ENCODE measurements at regions not wholly inside any gene's neighbourhood (a gene's known extent, or its start where the extent isn't known, plus 50 kb on each side); places are given as distances from the start of the nearest gene placed in this dataset.

DNA sequence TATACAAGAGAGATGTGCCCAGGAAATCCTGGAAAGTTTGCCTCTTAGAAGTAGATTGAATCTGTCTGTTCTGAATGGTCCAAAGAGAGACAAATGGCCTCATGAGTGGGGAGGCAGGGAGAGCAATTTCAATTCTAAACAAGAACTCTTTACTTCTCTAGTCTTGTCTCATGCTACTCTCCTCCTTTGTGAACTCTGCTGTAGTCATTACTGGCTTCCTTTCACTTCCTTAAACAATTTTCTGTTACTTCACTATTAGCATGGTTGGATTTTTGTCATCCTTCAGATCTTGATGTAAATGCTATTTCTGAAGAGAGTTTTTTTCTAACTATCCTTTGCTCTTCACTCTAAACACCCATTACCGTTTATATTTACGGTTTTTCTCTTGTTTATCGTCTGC lies 54.0 kb upstream of the GRIN3A start:
- TF ChIP-seq, protein P1, sequence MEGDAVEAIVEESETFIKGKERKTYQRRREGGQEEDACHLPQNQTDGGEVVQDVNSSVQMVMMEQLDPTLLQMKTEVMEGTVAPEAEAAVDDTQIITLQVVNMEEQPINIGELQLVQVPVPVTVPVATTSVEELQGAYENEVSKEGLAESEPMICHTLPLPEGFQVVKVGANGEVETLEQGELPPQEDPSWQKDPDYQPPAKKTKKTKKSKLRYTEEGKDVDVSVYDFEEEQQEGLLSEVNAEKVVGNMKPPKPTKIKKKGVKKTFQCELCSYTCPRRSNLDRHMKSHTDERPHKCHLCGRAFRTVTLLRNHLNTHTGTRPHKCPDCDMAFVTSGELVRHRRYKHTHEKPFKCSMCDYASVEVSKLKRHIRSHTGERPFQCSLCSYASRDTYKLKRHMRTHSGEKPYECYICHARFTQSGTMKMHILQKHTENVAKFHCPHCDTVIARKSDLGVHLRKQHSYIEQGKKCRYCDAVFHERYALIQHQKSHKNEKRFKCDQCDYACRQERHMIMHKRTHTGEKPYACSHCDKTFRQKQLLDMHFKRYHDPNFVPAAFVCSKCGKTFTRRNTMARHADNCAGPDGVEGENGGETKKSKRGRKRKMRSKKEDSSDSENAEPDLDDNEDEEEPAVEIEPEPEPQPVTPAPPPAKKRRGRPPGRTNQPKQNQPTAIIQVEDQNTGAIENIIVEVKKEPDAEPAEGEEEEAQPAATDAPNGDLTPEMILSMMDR (conservative IDR thresholded peaks at IDR 0.05): no peak
- peak overlapping the region; percentile 14; the same call in 1 of the 2 replicates for H3K27ac ChIP-seq

DNA sequence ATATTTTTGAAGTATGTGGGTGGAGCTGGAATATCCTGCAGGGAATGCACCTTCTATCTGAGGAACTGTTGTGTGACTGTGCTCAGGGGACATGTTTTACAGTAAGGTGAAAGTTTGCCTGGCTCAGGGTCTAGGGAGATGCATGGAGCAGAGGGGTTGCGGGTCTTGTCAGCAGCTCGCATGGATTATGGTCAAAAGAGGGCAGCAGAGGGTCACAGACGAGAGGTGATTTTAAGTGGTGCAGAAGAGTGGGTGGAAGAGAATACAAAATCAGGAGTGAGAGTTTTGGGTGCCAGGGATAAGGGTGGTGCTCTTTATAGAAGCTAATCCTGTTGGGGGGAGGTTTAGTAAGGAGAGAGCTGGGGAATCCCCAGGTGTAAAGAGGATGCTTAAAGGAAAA lies 53.5 kb upstream of the GRIN3A start:
- TF ChIP-seq, protein P1 (conservative IDR thresholded peaks at IDR 0.05): peak; percentile 89

DNA sequence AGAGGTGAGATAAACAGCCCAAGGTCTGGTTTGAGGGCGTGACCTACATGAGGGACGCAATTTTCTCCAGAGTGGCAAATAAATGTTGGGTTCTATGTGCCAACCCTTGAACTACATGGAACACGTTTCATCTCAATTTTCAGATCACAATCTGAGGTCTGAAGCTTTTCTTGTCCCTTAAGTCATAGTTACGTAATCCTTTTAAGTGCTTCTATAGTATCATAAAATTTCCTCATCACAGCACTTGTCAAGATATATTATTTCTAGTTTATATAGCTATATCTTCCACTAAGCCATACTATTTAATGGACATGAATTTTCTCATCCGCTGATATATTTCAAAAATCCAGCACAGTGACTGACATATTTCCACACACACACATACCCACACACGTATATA lies 53.1 kb upstream of the GRIN3A start:
- no peak overlapping the region for H3K27ac ChIP-seq
- TF ChIP-seq, protein P1 (conservative IDR thresholded peaks at IDR 0.05): no peak

More for the DNA sequence above, 53.5 kb upstream of the GRIN3A start:
- H3K27ac ChIP-seq: peak overlapping the region; percentile 14; the same call in 1 of the 2 replicates
